GM12874 (cell line): ENCODE measurements at regions not wholly inside any gene's neighbourhood (a gene's known extent, or its start where the extent isn't known, plus 50 kb on each side); places are given as distances from the start of the nearest gene placed in this dataset.

Experiments used
- CTCF ChIP-seq: IDR thresholded peaks from 2 replicates; pipeline ENCODE4 v1.5.1; 2011; ENCODE audit warnings: low read depth, mild to moderate bottlenecking, control low read depth, low read length, moderate library complexity; ENCODE audit not compliant: insufficient read depth

GRCh38 chr14:66070542-66071319 is 415.4 kb upstream of the CCDC196 start:
- peak; percentile 87 for TF ChIP-seq CTCF

- TF ChIP-seq CTCF, result no peak
Measured at GRCh38 chr14:66072190-66073084, 413.7 kb upstream of the CCDC196 start.

- no peak for TF ChIP-seq CTCF
Measured at GRCh38 chr14:66074537-66074936, 411.6 kb upstream of the CCDC196 start.

GRCh38 chr14:66076176-66076575 is 410.0 kb upstream of the CCDC196 start:
- no peak for TF ChIP-seq CTCF

GRCh38 chr14:66078006-66078405 is 408.2 kb upstream of the CCDC196 start:
- TF ChIP-seq CTCF, result no peak

- no peak for TF ChIP-seq CTCF
Measured at GRCh38 chr14:66081594-66082376, 404.4 kb upstream of the CCDC196 start.

GRCh38 chr14:66085224-66085623 is 400.9 kb upstream of the CCDC196 start:
- no peak for TF ChIP-seq CTCF
